Ovary (tissue), 7 donors: ENCODE measurements at regions not wholly inside any gene's neighbourhood (a gene's known extent, or its start where the extent isn't known, plus 50 kb on each side); places are given as distances from the start of the nearest gene placed in this dataset.

Experiments
- DNase-seq, 5 donors: peaks; one replicate each; pipeline ENCODE4 v3.0.0-alpha.2; 2019 to 2020
- H3K27ac ChIP-seq, 2 donors: fragments of 200-600 bp; one replicate each; pipeline versions ENCODE4 v1.5.1 to v1.8.0; 2019 to 2022
- H3K27me3 ChIP-seq: fragments of 200-600 bp; one replicate; pipeline ENCODE4 v1.8.0; 2022
- H3K36me3 ChIP-seq: fragments of 200-600 bp; sonication (generic); one replicate; pipeline ENCODE4 v1.5.1; 2019
- H3K4me1 ChIP-seq: one replicate; pipeline ENCODE4 v1.8.1; 2013; ENCODE audit warnings: mild to moderate bottlenecking, moderate library complexity; ENCODE audit not compliant: insufficient read depth
- H3K4me3 ChIP-seq: fragments of 200-600 bp; sonication (generic); one replicate; pipeline ENCODE4 v1.5.1; 2017
- H3K9me3 ChIP-seq, 2 donors: fragments of 200-600 bp in 1 of 2; sonication (generic) in 1 of 2; one replicate each; pipeline versions ENCODE4 v1.5.1 to v1.8.1; 2013 to 2019; ENCODE audit warnings: mild to moderate bottlenecking in 1 of 2, moderate library complexity in 1 of 2
- EP300 ChIP-seq: sonication (generic); formaldehyde crosslinking; IDR thresholded peaks from one replicate; pipeline ENCODE4 v1.6.1; 2017; ENCODE audit warnings: antibody characterized with exemption
- POLR2A ChIP-seq: fragments of 450-650 bp; IDR thresholded peaks from one replicate; pipeline ENCODE4 v1.6.1; 2017; ENCODE audit warnings: antibody characterized with exemption, mild to moderate bottlenecking, moderate library complexity
- WGBS, 3 donors: extraction: QIAGEN DNeasy Blood & Tissue Kit in 1 of 3; methylation state at CpG; one replicate each; pipeline versions ENCODE4 v1.1.5 to v1.1.7; 2013 to 2017; 5-methylcytosine and 5-hydroxymethylcytosine counted together
- intact Hi-C, 4 donors: fragments of 100-400 bp; cut with DNase I; formaldehyde crosslinking; loops; one replicate each; pipeline versions ENCODE4 v1.11.0 to v1.15.1; 2022 to 2023
- TF ChIP-seq, protein P1 (sequence below), 3 donors: fragments of 450-650 bp in 2 of 3; fragments of 200-600 bp in 1 of 3; IDR thresholded peaks; one replicate each; pipeline versions ENCODE4 v1.5.1 to v1.8.0; 2016 to 2022; ENCODE audit warnings: antibody characterized with exemption in 3 of 3, mild to moderate bottlenecking in 1 of 3
- donor health status: DM: no; HTN: no; CAD: no; lungs with moderate emphysema.
- donor health status: DM: no; HTN: no; CAD: no.
- donor health status: Bipolar disorder and iron deficiency.
- donor health status: DM: no; HTN: no; CAD: no.
- donor health status: DM: yes; HTN: yes; CAD: no.

DNA sequence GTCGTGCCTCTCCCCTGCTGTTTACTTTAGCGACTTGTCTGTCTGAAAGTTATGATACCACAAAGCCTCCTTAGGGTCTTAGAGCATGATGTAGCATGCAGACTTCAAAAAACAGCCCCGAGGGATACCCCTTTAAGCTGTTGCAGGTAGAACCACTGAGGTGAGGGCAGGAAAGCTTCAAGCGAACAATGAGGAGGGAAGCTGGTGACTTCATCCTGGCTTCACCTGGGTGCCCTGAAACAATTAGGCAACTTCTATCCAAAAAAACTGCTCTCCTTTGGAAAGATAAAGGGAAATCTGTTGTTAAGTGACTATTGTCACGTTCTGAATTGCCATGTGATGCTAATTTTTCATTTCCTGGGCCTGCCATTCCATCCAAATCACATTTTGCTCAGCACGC lies 231.6 kb downstream of the SOX2 start:
- no peak overlapping the region for H3K4me3 ChIP-seq
- no peaks in the 10 kb centered on the region for H3K9me3 ChIP-seq
- no peak overlapping the region for H3K27ac ChIP-seq
- intact Hi-C loops = no loop called here
- H3K36me3 ChIP-seq = no peaks in the 10 kb centered on the region
- DNase-seq = no peak
- TF ChIP-seq POLR2A (no peak), EP300 (no peak)
- TF ChIP-seq, protein P1, sequence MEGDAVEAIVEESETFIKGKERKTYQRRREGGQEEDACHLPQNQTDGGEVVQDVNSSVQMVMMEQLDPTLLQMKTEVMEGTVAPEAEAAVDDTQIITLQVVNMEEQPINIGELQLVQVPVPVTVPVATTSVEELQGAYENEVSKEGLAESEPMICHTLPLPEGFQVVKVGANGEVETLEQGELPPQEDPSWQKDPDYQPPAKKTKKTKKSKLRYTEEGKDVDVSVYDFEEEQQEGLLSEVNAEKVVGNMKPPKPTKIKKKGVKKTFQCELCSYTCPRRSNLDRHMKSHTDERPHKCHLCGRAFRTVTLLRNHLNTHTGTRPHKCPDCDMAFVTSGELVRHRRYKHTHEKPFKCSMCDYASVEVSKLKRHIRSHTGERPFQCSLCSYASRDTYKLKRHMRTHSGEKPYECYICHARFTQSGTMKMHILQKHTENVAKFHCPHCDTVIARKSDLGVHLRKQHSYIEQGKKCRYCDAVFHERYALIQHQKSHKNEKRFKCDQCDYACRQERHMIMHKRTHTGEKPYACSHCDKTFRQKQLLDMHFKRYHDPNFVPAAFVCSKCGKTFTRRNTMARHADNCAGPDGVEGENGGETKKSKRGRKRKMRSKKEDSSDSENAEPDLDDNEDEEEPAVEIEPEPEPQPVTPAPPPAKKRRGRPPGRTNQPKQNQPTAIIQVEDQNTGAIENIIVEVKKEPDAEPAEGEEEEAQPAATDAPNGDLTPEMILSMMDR (IDR thresholded peaks at IDR 0.05) = no peak
- H3K27me3 ChIP-seq = no peaks in the 10 kb centered on the region
- H3K4me1 ChIP-seq = no peaks in the 10 kb centered on the region
- 49 to 58% (median 54%) methylated on average over 6 of the region's 6 CpGs for WGBS, 3 donors

DNA sequence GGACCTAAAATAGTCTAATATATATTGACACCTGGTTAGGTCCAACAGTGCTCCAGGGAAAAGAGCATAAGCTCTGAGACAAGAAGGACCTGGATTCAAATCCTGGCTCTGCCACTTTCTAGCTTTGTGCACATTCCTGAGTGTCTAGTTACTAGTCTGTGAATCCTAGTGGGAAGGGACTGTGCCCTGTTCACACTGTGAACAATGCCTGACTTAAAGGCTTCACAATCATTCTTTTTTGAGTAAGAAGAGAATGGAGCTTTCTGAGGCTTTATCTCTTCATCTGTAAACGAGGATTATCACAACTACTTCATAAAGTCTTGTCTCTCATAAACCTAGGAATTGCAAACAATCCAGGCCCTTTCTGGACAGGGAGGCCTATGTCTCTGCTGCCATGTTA lies 235.9 kb downstream of the SOX2 start:
- Histone ChIP-seq H3K4me1 (no peaks in the 10 kb centered on the region), H3K36me3 (no peaks in the 10 kb centered on the region), H3K4me3 (no peak overlapping the region), H3K27ac (no peak overlapping the region), H3K9me3 (no peaks in the 10 kb centered on the region), H3K27me3 (no peaks in the 10 kb centered on the region)
- no peak for DNase-seq
- WGBS, 3 donors = 20 to 38% (median 35%) methylated on average over 1 of the region's 1 CpG
- intact Hi-C loops = no loop called here
- TF ChIP-seq EP300 (no peak), POLR2A (no peak)
- TF ChIP-seq, protein P1 (IDR thresholded peaks at IDR 0.05) = no peak

DNA sequence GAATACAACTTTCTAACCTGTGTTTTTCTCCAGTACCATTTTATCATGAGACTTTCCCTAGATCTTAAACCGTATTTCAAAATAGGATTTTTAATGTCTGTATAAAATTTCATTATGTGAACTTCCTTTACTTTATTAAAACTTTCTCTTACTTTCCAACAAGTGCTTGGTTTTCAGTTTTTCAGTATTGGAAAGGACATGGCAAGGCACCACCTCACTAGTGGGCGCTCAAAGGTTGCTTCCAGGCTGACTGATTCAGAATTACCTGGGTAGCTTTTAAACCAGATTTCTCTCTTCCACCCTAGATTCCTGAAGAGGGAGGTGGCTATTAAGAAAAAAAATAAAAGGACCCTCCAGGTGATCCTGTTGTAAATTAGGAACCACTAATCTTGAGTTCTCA lies 236.6 kb downstream of the SOX2 start:
- no peaks in the 10 kb centered on the region for H3K27me3 ChIP-seq
- H3K4me3 ChIP-seq = no peak overlapping the region
- no peaks in the 10 kb centered on the region for H3K9me3 ChIP-seq
- TF ChIP-seq EP300 (no peak), POLR2A (no peak)
- TF ChIP-seq, protein P1 (IDR thresholded peaks at IDR 0.05) = no peak
- H3K36me3 ChIP-seq = no peaks in the 10 kb centered on the region
- WGBS, 3 donors = 74 to 77% (median 76%) methylated on average over 2 of the region's 2 CpGs
- no peak for DNase-seq
- no peak overlapping the region for H3K27ac ChIP-seq
- H3K4me1 ChIP-seq = no peaks in the 10 kb centered on the region
- intact Hi-C loops = no loop called here

DNA sequence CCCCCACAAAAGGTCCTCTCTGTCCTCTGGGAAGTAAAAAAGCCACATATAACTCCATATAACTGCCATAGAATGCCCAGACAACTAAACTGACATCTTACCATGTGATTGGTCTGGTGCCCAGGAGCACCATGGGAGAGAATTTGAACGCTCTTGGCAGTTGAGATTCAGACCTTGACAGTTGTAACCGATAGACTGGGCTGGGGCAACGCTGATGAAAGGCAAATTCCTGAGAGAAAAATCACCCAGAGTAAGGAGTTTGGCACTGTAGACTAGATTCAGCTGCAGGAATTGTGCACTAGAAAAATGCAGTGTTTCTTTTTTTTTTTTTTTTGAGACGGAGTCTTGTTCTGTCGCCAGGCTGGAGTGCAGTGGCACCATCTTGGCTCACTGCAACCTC lies 240.5 kb downstream of the SOX2 start:
- Histone ChIP-seq H3K36me3 (no peaks in the 10 kb centered on the region), H3K27ac (no peak overlapping the region), H3K9me3 (no peaks in the 10 kb centered on the region), H3K27me3 (no peaks in the 10 kb centered on the region), H3K4me3 (no peak overlapping the region), H3K4me1 (no peaks in the 10 kb centered on the region)
- WGBS, 3 donors = 82 to 84% (median 83%) methylated on average over 5 of the region's 5 CpGs
- no peak for DNase-seq
- no peak for TF ChIP-seq POLR2A
- no peak for TF ChIP-seq EP300
- TF ChIP-seq, protein P1 (IDR thresholded peaks at IDR 0.05) = no peak
- intact Hi-C loops = no loop called here

DNA sequence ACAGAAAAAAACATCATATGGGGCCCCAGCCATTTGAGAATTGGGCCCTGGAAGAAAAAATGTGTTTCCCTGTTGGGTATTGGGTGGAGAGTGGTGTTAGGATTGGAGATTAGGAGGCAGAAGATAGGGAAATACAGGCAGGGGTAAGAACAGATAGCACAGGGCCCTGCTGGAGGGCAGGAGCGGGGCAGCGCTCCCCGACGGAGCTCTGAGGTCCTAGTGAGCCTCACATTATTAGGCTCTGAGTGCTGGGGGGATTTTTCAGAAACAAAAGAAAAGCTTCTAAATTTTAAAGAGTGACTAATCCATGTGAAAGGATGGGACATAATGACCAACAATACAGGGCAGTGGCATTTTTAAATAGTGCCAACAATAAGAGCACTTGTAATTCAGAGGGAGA lies 241.2 kb downstream of the SOX2 start:
- Histone ChIP-seq H3K27me3 (no peaks in the 10 kb centered on the region), H3K27ac (no peak overlapping the region), H3K9me3 (no peaks in the 10 kb centered on the region), H3K4me1 (no peaks in the 10 kb centered on the region), H3K36me3 (no peaks in the 10 kb centered on the region), H3K4me3 (no peak overlapping the region)
- 67 to 93% (median 80%) methylated on average over 4 of the region's 4 CpGs for WGBS, 3 donors
- no peak for DNase-seq
- no peak for TF ChIP-seq POLR2A
- TF ChIP-seq, protein P1 (IDR thresholded peaks at IDR 0.05) = no peak
- no peak for TF ChIP-seq EP300
- intact Hi-C loops = no loop called here
